Loucy (cell line): ENCODE measurements at regions not wholly inside any gene's neighbourhood (a gene's known extent, or its start where the extent isn't known, plus 50 kb on each side); places are given as distances from the start of the nearest gene placed in this dataset.

Experiments used
- H2AFZ ChIP-seq: fragments of 200-600 bp; sonication (generic); 2 replicates; pipeline ENCODE4 v1.6.0; 2016; ENCODE audit warnings: antibody characterized with exemption, mild to moderate bottlenecking, low read length, moderate library complexity
- H3F3A ChIP-seq: fragments of 200-600 bp; 2 replicates; pipeline ENCODE4 v1.6.0; 2016; ENCODE audit warnings: antibody characterized with exemption, low read depth, mild to moderate bottlenecking
- H3K27me3 ChIP-seq: fragments of 200-600 bp; sonication (generic); 2 replicates; pipeline ENCODE4 v1.6.1; 2014; ENCODE audit warnings: low read length, mild to moderate bottlenecking; ENCODE audit not compliant: insufficient read depth, poor library complexity, severe bottlenecking
- H3K36me3 ChIP-seq: fragments of 200-600 bp; sonication (generic); 2 replicates; pipeline ENCODE4 v1.6.1; 2016; ENCODE audit warnings: low read length; ENCODE audit not compliant: insufficient read depth
- H3K4me1 ChIP-seq: fragments of 200-600 bp; sonication (generic); 2 replicates; pipeline ENCODE4 v1.5.1; 2014; ENCODE audit warnings: low read length, mild to moderate bottlenecking; ENCODE audit not compliant: insufficient read depth, poor library complexity, severe bottlenecking
- H3K4me2 ChIP-seq: fragments of 200-600 bp; sonication (generic); 2 replicates; pipeline ENCODE4 v1.6.0; 2014; ENCODE audit warnings: antibody characterized with exemption, low read length, low read depth, mild to moderate bottlenecking; ENCODE audit not compliant: poor library complexity, severe bottlenecking
- H3K4me3 ChIP-seq: fragments of 200-600 bp; sonication (generic); 2 replicates; pipeline ENCODE4 v1.5.1; 2014; ENCODE audit warnings: low read length, mild to moderate bottlenecking, mixed read lengths; ENCODE audit not compliant: poor library complexity, severe bottlenecking
- H3K79me2 ChIP-seq: fragments of 200-600 bp; sonication (generic); 2 replicates; pipeline ENCODE4 v1.6.1; 2014; ENCODE audit warnings: low read length; ENCODE audit not compliant: insufficient read depth
- H3K9ac ChIP-seq: fragments of 200-600 bp; sonication (generic); 2 replicates; pipeline ENCODE4 v1.6.0; 2014; ENCODE audit warnings: mild to moderate bottlenecking, low read depth, low read length, moderate library complexity; ENCODE audit not compliant: poor library complexity, severe bottlenecking
- H3K9me2 ChIP-seq: fragments of 200-600 bp; sonication (generic); replicated peaks from 2 replicates; pipeline ENCODE4 v1.6.1; 2016; ENCODE audit warnings: low read depth, low read length, mixed read lengths
- H3K9me3 ChIP-seq: fragments of 200-600 bp; sonication (generic); 2 replicates; pipeline ENCODE4 v1.6.1; 2014; ENCODE audit warnings: mild to moderate bottlenecking, antibody characterized with exemption, low read length, low read depth; ENCODE audit not compliant: insufficient read depth
- H4K20me1 ChIP-seq: fragments of 200-600 bp; sonication (generic); 2 replicates; pipeline ENCODE4 v1.6.0; 2014; ENCODE audit warnings: antibody characterized with exemption, low read length, mild to moderate bottlenecking; ENCODE audit not compliant: insufficient read depth, poor library complexity, severe bottlenecking
- CTCF ChIP-seq: fragments of 200-600 bp; sonication (generic); conservative IDR thresholded peaks from 2 replicates; pipeline ENCODE4 v1.5.1; 2014; ENCODE audit warnings: mild to moderate bottlenecking, antibody characterized with exemption, low read length
- EZH2phosphoT487 ChIP-seq: fragments of 200-600 bp; IDR thresholded peaks from 2 replicates; pipeline ENCODE4 v1.6.1; 2018; ENCODE audit warnings: antibody characterized with exemption, mild to moderate bottlenecking, moderate library complexity, borderline replicate concordance

DNA sequence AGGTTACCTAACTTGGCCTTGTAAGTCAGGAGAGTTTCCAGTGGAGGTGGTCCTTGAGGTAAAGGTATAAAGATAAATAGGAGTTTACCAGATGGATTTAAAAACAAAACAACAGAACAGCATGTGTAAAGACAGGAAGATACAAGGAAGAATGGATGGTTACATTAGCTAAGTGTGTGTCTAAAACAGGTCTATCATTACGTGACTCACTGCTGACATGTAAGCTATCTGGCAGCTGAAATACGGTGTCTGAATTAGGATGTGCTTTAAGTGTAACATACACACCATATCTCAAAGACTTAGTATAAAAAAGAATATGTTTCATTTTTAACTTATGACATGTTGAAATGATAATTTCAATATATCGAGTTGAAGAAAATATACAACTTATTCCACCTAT is 405.1 kb upstream of the ADAMTSL1 start:
- no peaks in the 10 kb centered on the region for H3F3A ChIP-seq
- no peaks in the 10 kb centered on the region for H3K9me2 ChIP-seq
- no peaks in the 10 kb centered on the region for H3K9me3 ChIP-seq
- H3K36me3 ChIP-seq = no peaks in the 10 kb centered on the region
- H4K20me1 ChIP-seq = no peaks in the 10 kb centered on the region
- no peak for TF ChIP-seq CTCF
- no peak for TF ChIP-seq EZH2phosphoT487
- H3K79me2 ChIP-seq = no peaks in the 10 kb centered on the region
- no peak overlapping the region for H3K4me3 ChIP-seq
- no peak overlapping the region for H2AFZ ChIP-seq
- H3K4me1 ChIP-seq = no peaks in the 10 kb centered on the region
- H3K9ac ChIP-seq = no peak overlapping the region
- H3K27me3 ChIP-seq = no peaks in the 10 kb centered on the region
- H3K4me2 ChIP-seq = no peak overlapping the region

- Histone ChIP-seq H3F3A (no peaks in the 10 kb centered on the region), H3K9ac (no peak overlapping the region), H3K36me3 (no peaks in the 10 kb centered on the region), H3K9me2 (no peaks in the 10 kb centered on the region), H3K4me1 (no peaks in the 10 kb centered on the region), H3K27me3 (no peaks in the 10 kb centered on the region), H2AFZ (no peak overlapping the region), H4K20me1 (no peaks in the 10 kb centered on the region), H3K4me2 (no peak overlapping the region), H3K9me3 (no peaks in the 10 kb centered on the region), H3K4me3 (no peak overlapping the region), H3K79me2 (no peaks in the 10 kb centered on the region)
- TF ChIP-seq EZH2phosphoT487 = no peak
- no peak for TF ChIP-seq CTCF
These were observed 402.3 kb upstream of the ADAMTSL1 start for GRCh38 chr9:18071651-18072060.

DNA sequence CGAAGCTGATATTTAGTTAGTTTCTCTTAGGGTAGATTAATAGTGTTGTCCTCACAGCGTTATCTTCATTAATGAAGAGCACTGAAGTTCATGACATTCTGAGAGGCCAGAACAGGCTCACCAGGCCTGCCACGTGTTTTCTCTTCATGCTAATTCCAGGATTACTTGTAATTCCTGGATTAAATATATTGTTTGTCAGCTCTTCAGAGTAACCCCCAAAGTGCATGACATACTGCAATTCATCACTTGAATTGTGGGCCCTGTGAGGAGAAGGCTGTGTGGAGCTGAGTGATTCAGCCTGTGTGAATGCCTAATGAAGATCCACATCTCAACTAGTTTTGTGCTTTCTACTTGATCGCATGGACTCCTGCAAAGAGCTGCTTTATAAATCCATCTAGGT is 401.0 kb upstream of the ADAMTSL1 start:
- Histone ChIP-seq H2AFZ (no peak overlapping the region), H3K36me3 (no peaks in the 10 kb centered on the region), H3K4me2 (no peak overlapping the region), H3K4me3 (no peak overlapping the region), H3K9me2 (no peaks in the 10 kb centered on the region), H3K4me1 (no peaks in the 10 kb centered on the region), H4K20me1 (no peaks in the 10 kb centered on the region), H3F3A (no peaks in the 10 kb centered on the region), H3K9me3 (no peaks in the 10 kb centered on the region), H3K9ac (no peak overlapping the region), H3K79me2 (no peaks in the 10 kb centered on the region), H3K27me3 (no peaks in the 10 kb centered on the region)
- TF ChIP-seq CTCF = no peak
- TF ChIP-seq EZH2phosphoT487 = no peak
